ENCODE measurements at regions not wholly inside any gene's neighbourhood (a gene's known extent, or its start where the extent isn't known, plus 50 kb on each side); places are given as distances from the start of the nearest gene placed in this dataset.

DNA sequence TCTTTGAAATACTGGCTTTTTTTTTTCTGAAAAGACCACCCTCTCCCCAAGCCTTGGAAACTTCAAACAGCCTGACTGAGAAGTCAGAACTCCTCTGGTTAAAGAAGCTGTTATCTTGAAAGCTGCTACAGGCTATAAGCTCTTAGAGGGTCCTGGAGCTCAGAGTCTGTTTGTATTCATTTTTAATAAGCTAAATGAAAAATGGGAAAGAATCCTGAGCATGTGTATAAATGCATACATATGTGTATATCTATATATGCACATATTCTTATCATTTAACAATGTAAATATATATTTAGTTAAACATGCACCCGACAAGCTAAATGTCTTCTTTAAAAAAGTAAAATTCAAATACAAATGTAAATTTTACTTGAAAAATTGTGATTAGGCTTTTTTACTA is 494.9 kb upstream of the POU3F2 start:
- H3K4me3 ChIP-seq (ENCODE audit: low read length in 2 of 2): no peak overlapping the region
- H3K27ac ChIP-seq (ENCODE audit: low read depth in 1 of 2, low read length in 2 of 2): no peak overlapping the region
- no peak for DNase-seq
- H3K9me3 ChIP-seq (ENCODE audit: control insufficient read depth, low read length): no peaks in the 10 kb centered on the region
- no peaks in the 10 kb centered on the region for H3K27me3 ChIP-seq (ENCODE audit: control insufficient read depth in 1 of 2, insufficient read depth in 2 of 2, low read length in 1 of 2)
- no peaks in the 10 kb centered on the region for H3K36me3 ChIP-seq (ENCODE audit: control insufficient read depth in 1 of 2, insufficient read depth in 2 of 2, low read length in 1 of 2)
- H3K4me1 ChIP-seq (ENCODE audit: control insufficient read depth in 1 of 2, insufficient read depth in 2 of 2, low read length in 2 of 2): no peaks in the 10 kb centered on the region
- intact Hi-C loops (cut with DNase I): no loop called here
- ATAC-seq (ENCODE audit: low FRiP score): no peak
- 77 to 89% methylated on average over 1 of the region's 1 CpG for WGBS, 2 donors

DNA sequence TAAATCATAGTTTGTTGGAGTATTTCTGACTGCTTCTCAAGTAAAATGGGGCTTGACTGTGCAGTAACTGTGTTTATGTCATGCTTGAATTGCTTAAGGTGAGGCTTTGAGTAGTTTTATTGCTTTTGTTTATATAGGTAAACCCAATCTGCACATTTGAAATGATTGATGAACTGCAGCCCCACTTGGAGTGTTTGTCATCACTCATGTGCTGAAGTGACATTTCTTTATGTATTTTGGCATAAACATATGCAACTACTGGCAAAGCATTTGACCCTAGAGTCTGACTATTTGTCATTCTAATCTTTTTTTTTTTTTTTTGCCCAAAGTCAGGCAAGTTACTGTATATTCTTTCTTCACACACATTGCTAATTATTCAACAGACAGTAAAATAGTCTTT is 491.4 kb upstream of the POU3F2 start:
- H3K4me3 ChIP-seq (ENCODE audit: low read length in 2 of 2): no peak overlapping the region
- H3K27ac ChIP-seq (ENCODE audit: low read depth in 1 of 2, low read length in 2 of 2): no peak overlapping the region
- no peaks in the 10 kb centered on the region for H3K4me1 ChIP-seq (ENCODE audit: control insufficient read depth in 1 of 2, insufficient read depth in 2 of 2, low read length in 2 of 2)
- H3K27me3 ChIP-seq (ENCODE audit: control insufficient read depth in 1 of 2, insufficient read depth in 2 of 2, low read length in 1 of 2): no peaks in the 10 kb centered on the region
- DNase-seq: no peak
- H3K9me3 ChIP-seq (ENCODE audit: control insufficient read depth, low read length): no peaks in the 10 kb centered on the region
- no peaks in the 10 kb centered on the region for H3K36me3 ChIP-seq (ENCODE audit: control insufficient read depth in 1 of 2, insufficient read depth in 2 of 2, low read length in 1 of 2)
- intact Hi-C loops (cut with DNase I): no loop called here
- ATAC-seq (ENCODE audit: low FRiP score): no peak

DNA sequence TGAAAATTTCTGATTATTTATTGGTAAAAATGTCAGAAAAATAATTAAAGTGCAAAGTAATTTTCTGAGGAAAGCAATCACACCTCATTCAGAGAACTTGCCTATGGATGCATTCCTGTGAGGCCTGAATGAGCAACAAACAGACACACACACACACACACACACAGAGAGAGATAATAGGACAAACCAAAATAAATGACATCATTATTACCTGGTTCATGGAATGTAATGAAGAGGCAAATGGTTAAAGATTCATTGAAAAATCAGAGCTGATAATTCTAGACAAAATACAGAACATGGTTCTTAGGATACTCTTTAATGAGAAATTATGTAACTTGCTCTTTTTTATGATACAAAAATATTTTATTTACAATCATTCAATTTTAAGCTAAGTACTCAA is 490.6 kb upstream of the POU3F2 start:
- no peaks in the 10 kb centered on the region for H3K36me3 ChIP-seq (ENCODE audit: control insufficient read depth in 1 of 2, insufficient read depth in 2 of 2, low read length in 1 of 2)
- no peak overlapping the region for H3K27ac ChIP-seq (ENCODE audit: low read depth in 1 of 2, low read length in 2 of 2)
- ATAC-seq (ENCODE audit: low FRiP score): no peak
- H3K4me1 ChIP-seq (ENCODE audit: control insufficient read depth in 1 of 2, insufficient read depth in 2 of 2, low read length in 2 of 2): no peaks in the 10 kb centered on the region
- no peaks in the 10 kb centered on the region for H3K27me3 ChIP-seq (ENCODE audit: control insufficient read depth in 1 of 2, insufficient read depth in 2 of 2, low read length in 1 of 2)
- no peaks in the 10 kb centered on the region for H3K9me3 ChIP-seq (ENCODE audit: control insufficient read depth, low read length)
- intact Hi-C loops (cut with DNase I): no loop called here
- no peak overlapping the region for H3K4me3 ChIP-seq (ENCODE audit: low read length in 2 of 2)
- no peak for DNase-seq

DNA sequence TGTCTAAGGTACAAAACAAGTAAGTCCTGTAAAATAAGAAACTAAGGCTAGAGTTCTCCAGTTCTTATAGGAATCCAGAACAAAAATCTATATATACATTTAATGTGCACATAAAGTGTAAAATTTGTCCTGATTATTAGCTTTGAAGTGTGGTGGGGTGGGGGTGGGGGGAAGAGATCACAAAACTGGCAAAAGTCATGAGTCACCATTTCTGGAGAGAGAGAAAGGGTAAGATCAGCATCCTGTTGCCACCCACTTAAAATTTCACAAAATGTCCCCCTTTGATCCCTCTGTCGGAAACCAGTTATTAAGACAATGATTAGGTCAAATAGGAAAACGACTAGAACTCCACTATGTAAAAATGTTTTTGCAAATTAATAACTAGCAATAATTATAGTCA is 482.0 kb upstream of the POU3F2 start:
- Histone ChIP-seq H3K27ac (ENCODE audit: low read depth in 1 of 2, low read length in 2 of 2) (no peak overlapping the region), H3K36me3 (ENCODE audit: control insufficient read depth in 1 of 2, insufficient read depth in 2 of 2, low read length in 1 of 2) (no peaks in the 10 kb centered on the region), H3K4me1 (ENCODE audit: control insufficient read depth in 1 of 2, insufficient read depth in 2 of 2, low read length in 2 of 2) (no peaks in the 10 kb centered on the region), H3K27me3 (ENCODE audit: control insufficient read depth in 1 of 2, insufficient read depth in 2 of 2, low read length in 1 of 2) (no peaks in the 10 kb centered on the region), H3K9me3 (ENCODE audit: control insufficient read depth, low read length) (no peaks in the 10 kb centered on the region), H3K4me3 (ENCODE audit: low read length in 2 of 2) (no peak overlapping the region)
- DNase-seq (no peak), ATAC-seq (ENCODE audit: low FRiP score) (no peak)
- 81 to 82% methylated on average over 2 of the region's 2 CpGs for WGBS, 2 donors
- intact Hi-C loops (cut with DNase I): no loop called here

DNA sequence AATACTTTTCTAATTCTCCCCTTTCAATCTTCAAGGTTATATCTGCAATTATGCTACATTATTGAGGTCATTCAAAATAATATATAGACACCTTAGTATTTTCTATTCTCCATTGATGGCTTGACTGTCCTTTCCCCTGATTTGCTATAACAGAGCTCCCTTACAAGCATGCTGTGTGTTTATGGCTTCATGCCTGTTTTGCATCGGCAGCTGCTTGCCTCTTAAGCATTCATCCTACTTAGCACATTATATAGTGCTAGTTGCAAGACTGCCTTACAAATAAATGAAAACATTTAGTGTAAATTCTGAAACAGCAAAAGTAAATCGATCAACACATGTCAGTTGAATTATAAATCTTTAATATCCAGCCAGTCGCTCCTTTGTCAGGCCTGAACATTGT is 476.2 kb upstream of the POU3F2 start:
- no peaks in the 10 kb centered on the region for H3K36me3 ChIP-seq (ENCODE audit: control insufficient read depth in 1 of 2, insufficient read depth in 2 of 2, low read length in 1 of 2)
- H3K4me1 ChIP-seq (ENCODE audit: control insufficient read depth in 1 of 2, insufficient read depth in 2 of 2, low read length in 2 of 2): no peaks in the 10 kb centered on the region
- H3K4me3 ChIP-seq (ENCODE audit: low read length in 2 of 2): no peak overlapping the region
- DNase-seq (no peak), ATAC-seq (ENCODE audit: low FRiP score) (no peak)
- no peaks in the 10 kb centered on the region for H3K9me3 ChIP-seq (ENCODE audit: control insufficient read depth, low read length)
- intact Hi-C loops (cut with DNase I): no loop called here
- no peaks in the 10 kb centered on the region for H3K27me3 ChIP-seq (ENCODE audit: control insufficient read depth in 1 of 2, insufficient read depth in 2 of 2, low read length in 1 of 2)
- 47 to 58% methylated on average over 3 of the region's 3 CpGs for WGBS, 2 donors
- no peak overlapping the region for H3K27ac ChIP-seq (ENCODE audit: low read depth in 1 of 2, low read length in 2 of 2)

DNA sequence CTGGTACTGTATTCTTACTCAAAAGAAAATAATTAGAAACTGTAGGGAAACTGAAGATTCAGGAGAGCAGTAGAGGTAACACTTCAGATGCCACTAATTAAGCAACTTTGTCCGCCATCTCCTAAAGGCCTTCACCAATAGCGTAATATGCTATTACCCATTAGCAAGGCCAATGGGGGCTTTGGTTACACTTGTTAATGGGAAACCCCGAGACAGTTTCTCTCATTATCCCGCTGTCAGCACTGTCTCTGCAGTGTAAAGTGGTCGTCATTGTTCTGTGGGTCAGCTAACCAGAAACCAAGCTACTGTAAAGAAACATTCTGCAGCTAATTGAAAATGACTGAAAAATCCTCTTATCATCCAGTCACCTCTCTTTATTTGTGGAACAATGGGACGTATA is 468.0 kb upstream of the POU3F2 start:
- Histone ChIP-seq H3K4me3 (ENCODE audit: low read length in 2 of 2) (no peak overlapping the region), H3K27me3 (ENCODE audit: control insufficient read depth in 1 of 2, insufficient read depth in 2 of 2, low read length in 1 of 2) (no peaks in the 10 kb centered on the region), H3K27ac (ENCODE audit: low read depth in 1 of 2, low read length in 2 of 2) (no peak overlapping the region), H3K36me3 (ENCODE audit: control insufficient read depth in 1 of 2, insufficient read depth in 2 of 2, low read length in 1 of 2) (no peaks in the 10 kb centered on the region), H3K9me3 (ENCODE audit: control insufficient read depth, low read length) (no peaks in the 10 kb centered on the region), H3K4me1 (ENCODE audit: control insufficient read depth in 1 of 2, insufficient read depth in 2 of 2, low read length in 2 of 2) (peaks cover 0 to 1% of the 10 kb centered on the region in 2 donors)
- intact Hi-C loops (cut with DNase I): no loop called here
- DNase-seq (no peak), ATAC-seq (ENCODE audit: low FRiP score) (no peak)
- WGBS, 2 donors: 72 to 79% methylated on average over 6 of the region's 6 CpGs

DNA sequence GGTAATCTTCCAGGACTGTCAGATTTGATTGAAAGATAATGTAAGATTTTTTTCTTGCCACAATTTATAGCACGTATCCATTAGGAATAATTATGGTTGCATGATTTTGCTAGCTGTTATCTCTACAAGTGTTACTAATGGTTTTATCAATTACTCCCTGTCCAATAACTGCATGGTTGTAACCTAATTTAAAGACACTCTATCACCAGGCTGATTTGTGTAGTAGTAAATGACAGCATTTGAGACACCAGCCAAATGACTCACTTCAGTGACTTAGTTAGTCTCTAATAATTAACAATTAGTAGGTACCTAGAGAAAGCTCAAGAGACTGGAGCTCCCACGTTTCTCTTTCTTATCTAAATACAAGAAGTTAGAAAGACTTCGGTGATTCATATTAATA is 453.8 kb upstream of the POU3F2 start:
- 55 to 56% methylated on average over 3 of the region's 3 CpGs for WGBS, 2 donors
- intact Hi-C loops (cut with DNase I): no loop called here
- Histone ChIP-seq H3K4me3 (ENCODE audit: low read length in 2 of 2) (no peak overlapping the region), H3K9me3 (ENCODE audit: control insufficient read depth, low read length) (no peaks in the 10 kb centered on the region), H3K27me3 (ENCODE audit: control insufficient read depth in 1 of 2, insufficient read depth in 2 of 2, low read length in 1 of 2) (no peaks in the 10 kb centered on the region), H3K4me1 (ENCODE audit: control insufficient read depth in 1 of 2, insufficient read depth in 2 of 2, low read length in 2 of 2) (no peaks in the 10 kb centered on the region), H3K36me3 (ENCODE audit: control insufficient read depth in 1 of 2, insufficient read depth in 2 of 2, low read length in 1 of 2) (no peaks in the 10 kb centered on the region), H3K27ac (ENCODE audit: low read depth in 1 of 2, low read length in 2 of 2) (no peak overlapping the region)
- no peak for ATAC-seq (ENCODE audit: low FRiP score)
- no peak for DNase-seq

DNA sequence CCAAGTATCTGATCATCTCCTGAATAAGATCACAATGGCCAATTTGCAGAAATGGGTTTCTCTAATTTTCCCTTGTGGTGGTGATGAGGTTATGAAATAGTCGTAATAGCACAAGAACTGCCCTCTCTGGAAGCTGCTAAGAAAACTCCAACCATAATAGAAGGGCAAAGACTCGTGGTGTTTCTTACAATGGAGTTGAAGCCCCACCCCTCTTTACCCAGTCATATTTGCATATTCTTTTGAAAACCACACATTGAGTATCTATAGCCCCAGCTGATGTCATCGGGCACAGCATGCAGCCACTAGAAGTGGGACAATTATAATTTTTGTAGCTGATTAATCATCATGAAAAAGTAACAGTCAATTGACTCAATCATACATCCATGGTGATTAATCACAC is 452.1 kb upstream of the POU3F2 start:
- Histone ChIP-seq H3K27me3 (ENCODE audit: control insufficient read depth in 1 of 2, insufficient read depth in 2 of 2, low read length in 1 of 2) (no peaks in the 10 kb centered on the region), H3K4me3 (ENCODE audit: low read length in 2 of 2) (no peak overlapping the region), H3K4me1 (ENCODE audit: control insufficient read depth in 1 of 2, insufficient read depth in 2 of 2, low read length in 2 of 2) (no peaks in the 10 kb centered on the region), H3K36me3 (ENCODE audit: control insufficient read depth in 1 of 2, insufficient read depth in 2 of 2, low read length in 1 of 2) (no peaks in the 10 kb centered on the region), H3K27ac (ENCODE audit: low read depth in 1 of 2, low read length in 2 of 2) (no peak overlapping the region), H3K9me3 (ENCODE audit: control insufficient read depth, low read length) (no peaks in the 10 kb centered on the region)
- intact Hi-C loops (cut with DNase I): no loop called here
- WGBS, 2 donors: 67 to 70% methylated on average over 3 of the region's 3 CpGs
- DNase-seq: no peak
- ATAC-seq (ENCODE audit: low FRiP score): no peak

DNA sequence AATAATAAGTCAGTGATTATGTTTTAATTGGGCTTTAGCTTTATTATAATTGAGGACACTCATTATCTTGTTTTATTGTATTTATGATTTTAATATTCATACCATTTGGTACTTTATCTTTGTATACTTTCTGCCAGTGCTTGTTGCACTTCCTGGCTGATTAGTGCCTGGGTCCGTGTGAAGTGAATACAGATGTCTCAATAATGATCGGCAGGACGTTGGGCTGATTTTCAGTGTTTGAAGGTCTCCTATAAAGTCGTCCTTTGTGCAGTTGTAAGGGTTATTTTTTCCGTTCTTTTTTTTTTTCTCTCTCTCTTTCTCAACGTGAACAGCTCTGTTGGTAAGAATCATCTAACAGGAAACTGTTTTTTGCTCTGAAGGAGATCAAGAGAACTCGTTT is 450.0 kb upstream of the POU3F2 start:
- Histone ChIP-seq H3K36me3 (ENCODE audit: control insufficient read depth in 1 of 2, insufficient read depth in 2 of 2, low read length in 1 of 2) (no peaks in the 10 kb centered on the region), H3K4me3 (ENCODE audit: low read length in 2 of 2) (no peak overlapping the region), H3K9me3 (ENCODE audit: control insufficient read depth, low read length) (no peaks in the 10 kb centered on the region), H3K27ac (ENCODE audit: low read depth in 1 of 2, low read length in 2 of 2) (no peak overlapping the region), H3K4me1 (ENCODE audit: control insufficient read depth in 1 of 2, insufficient read depth in 2 of 2, low read length in 2 of 2) (no peaks in the 10 kb centered on the region), H3K27me3 (ENCODE audit: control insufficient read depth in 1 of 2, insufficient read depth in 2 of 2, low read length in 1 of 2) (no peaks in the 10 kb centered on the region)
- intact Hi-C loops (cut with DNase I): no loop called here
- 33 to 34% methylated on average over 7 of the region's 7 CpGs for WGBS, 2 donors
- no peak for DNase-seq
- ATAC-seq (ENCODE audit: low FRiP score): no peak

DNA sequence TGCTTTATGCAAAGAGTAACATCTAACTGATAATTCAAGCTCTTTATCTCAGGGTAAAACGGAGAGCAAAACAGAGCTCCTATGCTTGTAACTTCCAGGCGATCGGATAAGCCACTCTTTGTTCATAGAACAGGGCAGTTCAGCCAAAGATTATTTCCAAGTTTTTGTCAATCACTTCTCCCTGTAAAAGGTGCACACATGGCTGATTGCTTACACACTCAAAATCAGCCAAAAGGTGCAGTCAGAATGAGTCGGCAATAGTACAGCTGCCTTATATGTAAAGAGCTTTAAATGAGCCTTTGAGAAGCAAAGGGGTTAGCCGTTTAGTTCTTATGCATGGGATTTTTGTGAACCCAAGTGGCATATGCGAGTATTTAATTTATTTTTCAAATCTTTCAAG is 449.6 kb upstream of the POU3F2 start:
- 61 to 68% methylated on average over 6 of the region's 6 CpGs for WGBS, 2 donors
- Histone ChIP-seq H3K9me3 (ENCODE audit: control insufficient read depth, low read length) (no peaks in the 10 kb centered on the region), H3K4me3 (ENCODE audit: low read length in 2 of 2) (no peak overlapping the region), H3K36me3 (ENCODE audit: control insufficient read depth in 1 of 2, insufficient read depth in 2 of 2, low read length in 1 of 2) (no peaks in the 10 kb centered on the region), H3K27ac (ENCODE audit: low read depth in 1 of 2, low read length in 2 of 2) (no peak overlapping the region), H3K4me1 (ENCODE audit: control insufficient read depth in 1 of 2, insufficient read depth in 2 of 2, low read length in 2 of 2) (no peaks in the 10 kb centered on the region), H3K27me3 (ENCODE audit: control insufficient read depth in 1 of 2, insufficient read depth in 2 of 2, low read length in 1 of 2) (no peaks in the 10 kb centered on the region)
- DNase-seq (no peak), ATAC-seq (ENCODE audit: low FRiP score) (no peak)
- intact Hi-C loops (cut with DNase I): no loop called here

Measured in aorta (tissue), 5 donors.